ENCODE measurements at regions not wholly inside any gene's neighbourhood (a gene's known extent, or its start where the extent isn't known, plus 50 kb on each side); places are given as distances from the start of the nearest gene placed in this dataset.
"Not testable (repeated sequence)": the region's sequence is repeated elsewhere in the genome, so short reads cannot be mapped to it uniquely, and the experiment has no call there.

DNA sequence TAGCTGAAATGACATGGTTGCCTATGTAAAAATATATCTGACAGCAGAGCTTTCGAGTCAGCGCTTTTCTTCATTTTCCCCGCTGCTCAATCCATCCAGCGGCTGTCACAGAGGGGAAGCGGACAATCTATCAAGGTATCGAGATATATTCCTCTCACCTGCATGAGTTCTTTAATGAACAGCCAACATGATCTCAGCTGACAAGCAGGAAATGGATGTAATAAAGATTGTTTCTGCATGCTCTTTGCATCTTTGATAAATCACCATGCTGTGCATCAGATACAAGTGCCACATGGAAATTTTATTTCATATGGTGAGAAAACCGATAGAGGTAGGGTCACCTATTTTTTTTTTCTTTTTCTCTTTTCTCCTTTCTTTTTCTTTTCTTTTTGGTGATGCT lies 602.3 kb upstream of the MMS22L start:
- no peak for DNase-seq (ENCODE audit: low read depth in 2 of 2, low spot score in 1 of 2)

DNA sequence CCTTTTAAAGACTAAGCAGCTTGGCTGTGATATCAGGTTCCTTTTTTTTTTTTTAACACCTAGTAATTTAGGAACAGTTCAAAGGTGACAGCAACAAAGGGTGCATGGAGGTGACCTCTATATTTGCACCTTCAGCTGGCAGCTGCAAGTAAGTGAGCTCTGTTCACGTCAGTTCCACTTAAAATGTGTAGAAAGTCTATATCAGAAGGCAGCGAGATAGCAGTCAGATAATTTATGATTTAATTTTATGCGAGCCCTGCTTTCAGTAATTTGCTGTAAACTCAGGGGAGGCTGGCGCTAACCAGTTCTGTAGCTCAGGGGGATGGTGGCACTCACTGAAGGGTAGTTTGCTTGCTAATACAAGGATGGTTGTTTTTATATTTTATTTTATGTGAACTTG lies 602.8 kb upstream of the MMS22L start:
- DNase-seq (ENCODE audit: low read depth in 2 of 2, low spot score in 1 of 2), result no peak

DNA sequence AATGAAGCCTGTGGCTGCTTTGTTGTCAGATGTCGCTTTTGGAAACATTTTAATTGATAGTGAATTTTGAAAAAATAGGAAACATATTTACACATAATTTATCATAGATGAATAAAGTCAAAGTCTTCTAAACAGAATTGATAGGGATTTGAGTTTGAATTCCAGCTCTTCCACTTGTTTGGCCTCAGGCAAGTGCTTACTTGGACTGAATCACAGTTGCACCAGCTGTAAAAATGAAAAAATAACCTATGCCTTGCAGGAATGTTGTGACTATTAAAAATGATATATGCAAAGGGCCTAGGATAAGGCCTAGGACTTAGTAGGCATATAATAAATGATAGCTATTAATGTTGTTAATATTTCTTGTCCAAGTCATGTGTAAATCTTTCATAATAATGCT lies 618.5 kb upstream of the MMS22L start:
- DNase-seq (ENCODE audit: low read depth in 2 of 2, low spot score in 1 of 2), result no peak

DNA sequence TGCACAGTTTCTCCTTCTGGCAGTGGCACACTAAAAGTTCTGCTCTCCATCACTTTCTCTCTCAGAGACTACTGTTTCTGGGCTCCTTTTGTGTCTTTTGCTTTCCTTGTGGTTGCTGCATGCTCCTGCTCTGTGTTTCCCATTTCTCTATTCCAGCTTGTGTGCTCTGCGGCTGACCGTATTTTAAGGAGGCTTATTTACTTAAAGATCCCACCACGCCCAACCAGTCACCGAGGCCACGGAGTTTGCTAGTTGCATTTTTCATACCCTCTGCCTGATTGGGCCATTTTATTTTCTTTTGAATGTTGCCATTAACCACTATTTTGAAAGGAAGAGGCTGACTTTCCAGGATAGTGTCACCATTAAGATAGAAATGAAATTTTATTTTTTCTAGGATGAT lies 626.4 kb upstream of the MMS22L start:
- no peak for DNase-seq (ENCODE audit: low read depth in 2 of 2, low spot score in 1 of 2)

DNA sequence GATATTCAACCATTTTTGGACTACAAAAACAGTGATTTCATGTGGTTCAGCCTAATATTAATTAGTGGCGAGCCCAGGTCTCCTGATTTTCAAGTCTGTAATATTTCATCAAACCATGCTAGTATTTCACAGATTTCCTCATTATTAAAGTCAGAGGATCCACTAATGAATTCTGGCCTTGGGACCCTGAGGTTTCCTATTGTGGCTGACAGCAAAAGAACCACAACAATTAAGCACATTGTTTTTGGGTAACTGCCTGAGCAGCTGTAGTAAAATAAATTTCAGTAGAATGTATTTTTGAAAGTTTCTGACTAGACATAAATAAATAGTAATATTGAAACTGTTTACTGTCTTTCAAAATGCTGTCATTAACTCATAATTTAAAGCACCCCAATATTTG lies 630.7 kb upstream of the MMS22L start:
- DNase-seq (ENCODE audit: low read depth in 2 of 2, low spot score in 1 of 2), result no peak

DNA sequence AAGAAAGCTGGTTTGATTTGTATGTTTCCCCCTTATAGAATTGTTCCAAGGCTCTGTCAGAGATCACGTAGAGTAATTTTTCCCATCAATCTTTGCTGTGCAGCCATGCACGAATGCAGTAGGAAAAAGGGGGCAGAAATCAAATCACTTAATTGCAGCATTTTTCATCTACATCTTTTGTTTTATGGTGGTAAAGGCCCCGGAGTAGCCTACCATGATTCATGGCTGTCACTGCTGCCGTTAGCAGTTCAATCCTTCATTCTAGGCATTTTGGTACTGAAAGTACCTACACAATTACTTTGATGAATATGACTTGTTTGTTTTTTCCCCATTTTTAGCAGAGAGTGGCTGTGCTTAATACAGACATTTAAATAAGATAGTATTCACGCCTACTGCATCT lies 631.9 kb upstream of the MMS22L start:
- no peak for DNase-seq (ENCODE audit: low read depth in 2 of 2, low spot score in 1 of 2)

DNA sequence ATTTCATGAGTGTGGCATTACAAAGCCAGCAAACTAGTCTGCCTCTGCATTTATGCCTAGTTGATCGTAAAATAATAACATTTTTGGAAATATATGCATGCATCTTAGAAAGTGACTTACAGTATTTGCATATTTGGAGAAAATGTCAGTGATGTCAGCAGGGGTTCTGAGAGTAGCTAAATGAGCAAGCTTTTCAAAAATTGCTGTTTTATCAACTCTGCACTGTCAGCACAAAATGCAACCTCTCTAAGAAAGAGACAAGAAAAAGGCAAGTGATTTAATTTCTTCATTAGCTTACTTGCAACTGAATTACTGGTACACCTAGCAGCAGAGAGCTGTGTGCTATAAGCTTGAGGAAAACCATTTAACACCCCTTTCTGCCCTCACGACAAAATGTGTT lies 632.5 kb upstream of the MMS22L start:
- no peak for DNase-seq (ENCODE audit: low read depth in 2 of 2, low spot score in 1 of 2)

DNA sequence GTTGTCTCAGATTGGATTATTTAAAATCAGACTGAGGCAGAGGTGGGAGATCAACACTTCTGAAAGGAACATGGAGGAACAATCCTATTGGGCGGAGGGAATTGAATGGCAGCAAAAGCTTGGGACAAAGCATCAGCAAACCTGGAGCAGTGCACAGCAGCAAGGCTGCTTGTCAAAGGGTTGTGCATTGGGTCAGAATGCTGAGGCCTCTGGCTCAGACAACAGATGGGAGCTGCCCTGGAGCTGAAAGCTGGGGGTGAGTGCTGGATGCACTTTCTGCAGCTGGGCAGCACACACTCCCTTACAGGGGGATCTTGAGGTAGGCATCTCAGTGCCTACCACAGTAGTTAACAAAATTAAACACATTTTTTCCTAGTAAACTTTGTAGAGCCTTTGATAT lies 634.4 kb upstream of the MMS22L start:
- DNase-seq (ENCODE audit: low read depth in 2 of 2, low spot score in 1 of 2), result no peak

DNA sequence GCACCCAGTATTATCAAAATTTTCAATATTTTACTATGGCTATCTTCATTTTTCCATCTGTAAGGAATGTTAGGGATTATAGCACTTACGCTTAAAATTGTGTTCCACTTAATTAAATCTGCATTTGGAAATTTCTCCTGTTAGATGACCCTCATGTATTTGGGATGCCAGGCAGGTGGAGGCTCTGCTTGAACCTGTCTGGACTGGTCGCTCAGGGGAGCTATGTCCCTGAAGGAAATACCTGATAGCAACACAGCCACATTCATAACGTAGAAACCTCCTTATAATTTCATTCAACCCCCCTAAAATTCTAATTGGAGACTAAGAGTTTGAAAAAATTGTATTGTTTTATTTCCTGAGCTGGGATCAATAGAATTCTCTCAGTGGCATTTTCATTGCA lies 636.0 kb upstream of the MMS22L start:
- DNase-seq (ENCODE audit: low read depth in 2 of 2, low spot score in 1 of 2), result no peak

DNA sequence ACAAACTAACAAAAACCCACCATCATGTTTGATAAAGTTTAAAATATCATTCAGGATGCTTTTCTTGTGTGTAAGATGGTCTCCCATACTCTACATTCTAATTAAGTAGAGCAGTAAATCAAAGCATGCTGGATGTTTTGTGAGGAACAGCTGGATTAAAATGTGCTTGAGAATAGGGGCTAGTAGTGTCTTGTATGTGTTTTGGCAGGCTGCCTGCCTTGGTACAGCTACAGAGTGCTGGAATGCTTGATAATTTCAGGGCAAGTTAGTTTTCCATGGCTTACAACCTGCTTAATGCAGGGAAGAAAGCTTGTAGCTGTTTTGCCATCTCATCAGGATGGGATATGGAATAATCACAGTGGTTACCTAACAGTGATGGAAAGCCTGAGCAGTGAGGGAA lies 636.6 kb upstream of the MMS22L start:
- DNase-seq (ENCODE audit: low read depth in 2 of 2, low spot score in 1 of 2), result no peak

DNA sequence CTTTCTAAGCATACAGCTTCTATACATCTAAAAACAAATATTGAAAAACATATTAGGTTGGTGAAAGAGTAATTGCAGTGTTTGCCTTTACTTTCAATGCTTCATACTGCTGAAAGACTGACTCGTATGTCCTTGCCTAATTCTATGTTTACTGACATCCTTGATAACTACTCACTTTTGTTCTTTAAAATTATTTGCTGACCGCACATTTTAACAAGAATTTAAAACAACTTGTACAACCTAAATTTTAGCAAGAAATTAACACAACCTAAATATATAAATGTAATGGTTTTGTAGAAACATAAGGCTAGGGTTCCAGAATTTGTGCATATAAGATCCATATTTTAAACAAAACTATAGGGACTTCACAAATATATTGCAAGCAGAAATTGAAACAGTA lies 640.2 kb upstream of the MMS22L start:
- DNase-seq (ENCODE audit: low read depth in 2 of 2, low spot score in 1 of 2), result no peak

DNA sequence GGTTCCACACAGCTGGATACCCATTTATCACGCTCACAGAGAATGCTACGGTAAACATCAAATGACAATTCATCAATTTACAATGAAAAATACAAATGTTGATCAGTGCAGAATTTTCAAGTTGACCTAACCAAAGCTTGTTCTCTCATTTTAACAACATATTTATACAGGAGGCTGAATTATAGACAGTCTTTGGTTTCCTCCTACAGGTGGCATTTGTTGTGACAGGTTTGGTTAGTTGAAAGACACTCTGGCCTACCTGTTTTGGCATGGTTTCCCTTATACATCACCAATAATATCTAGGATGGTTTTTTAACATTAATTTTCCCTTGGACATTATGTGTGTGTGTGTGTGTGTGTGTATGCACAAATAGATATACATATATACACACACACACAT lies 642.5 kb upstream of the MMS22L start:
- no peak for DNase-seq (ENCODE audit: low read depth in 2 of 2, low spot score in 1 of 2)

DNA sequence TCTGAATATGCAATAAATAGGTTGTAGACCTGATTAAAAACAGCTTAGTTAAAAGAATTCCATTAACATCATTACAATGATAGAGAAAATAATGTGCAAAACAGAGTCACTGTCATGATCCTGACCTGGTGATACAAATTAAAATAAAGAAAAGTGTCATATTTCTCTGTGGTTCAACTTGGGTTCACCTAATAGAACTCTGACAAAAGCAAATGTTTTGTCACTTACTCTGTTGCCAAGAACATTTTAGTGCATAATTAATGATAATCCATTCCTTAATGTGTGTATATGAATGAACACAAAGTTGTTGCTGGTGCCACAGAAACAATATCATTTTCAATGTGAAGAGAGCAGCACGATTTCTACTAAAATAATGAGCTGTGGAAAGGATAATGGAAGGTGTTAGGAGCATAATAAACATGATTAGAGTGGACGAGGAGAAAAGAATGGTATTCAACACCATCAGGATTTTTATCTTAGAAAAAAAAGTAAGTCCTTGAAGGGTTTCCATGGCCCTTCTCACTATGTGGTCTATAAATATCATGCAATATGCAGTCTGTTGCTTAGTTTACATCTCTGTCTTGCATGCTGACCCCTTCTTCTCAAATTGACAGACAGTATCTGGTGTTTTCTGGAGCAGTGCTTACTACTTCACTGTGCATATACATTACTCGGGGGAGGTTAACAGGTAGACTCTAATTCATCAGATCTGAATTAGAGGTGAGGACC lies 656.6 kb upstream of the MMS22L start:
- DNase-seq (ENCODE audit: low read depth in 2 of 2, low spot score in 1 of 2), result no peak

DNA sequence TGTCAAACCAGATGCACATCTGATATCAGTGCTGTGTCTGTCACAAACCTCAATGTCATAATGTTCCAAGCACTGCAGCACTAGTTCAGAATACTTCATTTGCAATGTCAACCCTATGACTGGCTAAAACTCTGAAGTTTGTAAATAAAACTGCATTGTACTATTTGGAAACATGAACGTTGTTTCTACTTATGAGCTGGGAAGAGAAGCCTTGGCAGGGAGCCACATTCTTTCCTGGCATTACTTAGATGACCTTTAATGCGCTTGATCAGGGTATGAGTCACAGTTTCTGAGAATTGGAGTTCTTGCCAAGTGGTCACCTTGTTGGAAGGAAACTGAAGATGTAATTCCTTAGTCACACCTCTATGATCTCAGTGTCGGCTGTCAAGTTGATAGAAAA lies 664.8 kb upstream of the MMS22L start:
- DNase-seq (ENCODE audit: low read depth in 2 of 2, low spot score in 1 of 2), result no peak

DNA sequence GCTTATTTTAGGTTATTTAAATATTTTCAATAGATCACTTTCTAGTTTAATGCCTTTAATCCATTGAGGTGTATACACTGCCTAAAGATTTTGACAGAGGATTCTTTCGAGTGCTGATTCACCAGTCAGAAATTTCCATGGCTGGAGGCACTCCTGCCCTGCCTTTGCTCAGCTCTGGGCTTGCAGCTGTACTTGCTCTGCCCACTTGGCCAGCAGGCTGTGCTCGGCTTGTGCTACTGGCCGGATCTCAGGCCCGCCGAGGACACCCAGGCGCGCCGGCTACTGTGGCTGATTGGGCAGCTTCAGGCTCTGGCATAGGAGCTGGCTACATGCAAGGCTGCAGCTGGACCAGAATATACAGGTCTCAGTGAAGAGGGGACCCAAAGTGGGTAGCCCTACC lies 675.1 kb upstream of the MMS22L start:
- DNase-seq (ENCODE audit: low read depth in 2 of 2, low spot score in 1 of 2), result no peak

DNA sequence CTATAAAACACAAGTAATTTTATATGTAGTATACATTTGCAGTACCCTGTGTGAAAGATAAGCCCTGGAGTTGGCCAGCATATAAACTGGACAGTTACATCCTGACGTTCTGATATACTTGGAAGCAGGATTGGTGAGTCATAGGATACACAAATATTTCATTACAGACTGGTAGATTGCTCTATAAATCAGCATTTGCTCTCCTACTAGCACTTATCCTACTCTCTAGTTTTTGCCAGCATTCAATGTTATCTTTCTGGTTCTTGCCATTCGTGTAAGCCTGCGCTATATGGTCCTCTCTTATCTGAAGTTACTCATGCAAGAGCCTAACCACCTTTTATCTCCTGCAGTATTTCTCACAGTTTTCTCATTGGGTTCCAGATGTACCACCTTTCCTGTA lies 680.2 kb upstream of the MMS22L start:
- no peak for DNase-seq (ENCODE audit: low read depth in 2 of 2, low spot score in 1 of 2)

DNA sequence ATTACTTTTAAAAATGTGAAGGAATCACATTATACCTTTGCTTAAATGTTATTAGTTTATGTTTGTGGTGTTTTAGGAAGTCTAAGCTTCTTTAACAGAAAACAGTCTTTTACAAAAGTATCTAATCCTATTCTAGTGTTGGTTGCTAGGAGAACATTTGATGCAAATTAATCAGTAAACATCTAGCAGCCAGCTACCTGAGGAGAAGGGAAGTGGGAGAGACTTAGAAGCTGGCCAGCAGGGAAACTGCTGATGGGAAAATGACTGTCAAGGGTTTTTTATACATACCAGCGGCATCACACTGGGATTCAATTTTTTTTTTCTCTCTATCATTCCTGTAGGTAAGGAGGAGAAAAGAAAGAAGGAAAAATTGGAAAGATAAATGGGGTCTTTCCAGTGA lies 686.0 kb upstream of the MMS22L start:
- DNase-seq (ENCODE audit: low read depth in 2 of 2, low spot score in 1 of 2), result no peak

DNA sequence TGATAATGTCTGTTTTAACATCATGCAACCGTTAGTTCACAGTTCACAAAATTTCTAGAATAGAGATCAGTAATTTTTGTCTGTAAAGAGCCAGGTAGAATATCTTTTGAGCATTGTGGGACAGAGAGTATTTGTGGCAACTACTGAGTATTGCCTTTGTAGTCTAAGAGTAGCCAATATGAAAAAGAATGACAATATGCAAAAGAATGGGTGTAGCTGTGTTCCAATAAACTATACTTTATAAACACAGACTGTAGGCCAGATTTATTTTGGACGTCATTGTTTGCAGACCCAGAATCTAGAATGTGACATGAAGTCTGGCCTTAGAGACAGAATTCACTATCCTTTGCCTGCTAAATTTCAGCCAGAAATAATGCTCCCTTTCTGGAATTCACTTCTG lies 694.1 kb upstream of the MMS22L start:
- DNase-seq (ENCODE audit: low read depth in 2 of 2, low spot score in 1 of 2), result no peak

DNA sequence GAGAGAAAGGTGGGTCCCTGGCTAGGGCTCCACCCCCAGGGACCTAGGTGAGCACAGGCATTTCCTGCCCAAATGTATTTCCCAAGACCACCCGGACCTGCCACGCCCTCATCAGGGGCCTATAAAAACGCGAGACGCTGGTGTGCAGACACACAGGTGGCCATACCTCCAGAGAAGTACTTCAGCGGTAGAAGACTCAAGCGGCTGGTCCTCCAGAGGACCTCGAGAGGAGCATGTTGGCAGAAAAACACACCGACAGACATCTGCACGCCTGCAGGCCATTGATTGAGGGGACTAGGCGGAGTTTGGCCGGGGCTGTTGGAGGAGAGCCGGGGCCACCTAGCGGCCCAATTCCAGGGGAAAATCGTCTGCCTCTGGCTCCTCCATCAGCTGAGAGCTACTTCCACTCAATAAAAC lies 695.8 kb upstream of the MMS22L start:
- DNase-seq (ENCODE audit: low read depth in 2 of 2, low spot score in 1 of 2), result no peak

DNA sequence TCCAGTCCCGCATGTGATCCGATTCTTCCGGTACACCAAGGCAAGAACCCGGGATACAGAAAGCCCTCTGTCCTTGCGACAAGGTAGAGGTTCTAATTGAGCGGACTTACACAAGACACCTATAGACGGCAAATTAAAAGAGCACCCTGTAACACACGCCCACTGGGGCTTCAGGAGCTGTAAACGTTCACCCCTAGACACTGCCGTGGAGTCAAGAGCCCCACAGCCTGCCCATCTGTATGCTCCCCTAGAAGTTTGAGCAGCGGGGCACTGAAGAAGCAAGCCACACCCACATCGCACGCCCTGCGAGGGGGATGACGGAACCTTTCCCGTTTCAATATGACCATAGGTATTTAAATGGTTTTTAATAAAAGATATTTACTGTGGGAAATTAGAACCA lies 696.3 kb upstream of the MMS22L start:
- DNase-seq (ENCODE audit: low read depth in 2 of 2, low spot score in 1 of 2), result not testable (repeated sequence)

DNA sequence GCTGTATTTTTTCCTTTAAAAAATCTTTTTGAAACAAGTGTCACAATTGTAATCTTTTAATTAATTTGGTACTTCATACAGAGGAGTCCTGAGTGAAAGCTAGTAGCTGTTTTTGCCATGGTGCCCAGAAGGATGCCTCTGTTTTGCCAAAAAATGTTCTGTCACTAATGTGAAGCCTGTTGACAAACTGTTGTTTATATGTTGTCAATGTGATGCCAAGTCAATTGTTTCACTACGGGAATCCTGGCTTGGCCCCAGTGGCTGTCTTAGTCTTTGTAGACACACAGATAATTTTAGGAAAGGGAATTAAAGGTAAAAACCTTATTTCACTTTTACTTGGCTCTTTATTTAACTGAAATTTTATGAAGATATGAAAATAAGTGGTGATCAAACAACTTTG lies 706.4 kb upstream of the MMS22L start:
- DNase-seq (ENCODE audit: low read depth in 2 of 2, low spot score in 1 of 2), result no peak

DNA sequence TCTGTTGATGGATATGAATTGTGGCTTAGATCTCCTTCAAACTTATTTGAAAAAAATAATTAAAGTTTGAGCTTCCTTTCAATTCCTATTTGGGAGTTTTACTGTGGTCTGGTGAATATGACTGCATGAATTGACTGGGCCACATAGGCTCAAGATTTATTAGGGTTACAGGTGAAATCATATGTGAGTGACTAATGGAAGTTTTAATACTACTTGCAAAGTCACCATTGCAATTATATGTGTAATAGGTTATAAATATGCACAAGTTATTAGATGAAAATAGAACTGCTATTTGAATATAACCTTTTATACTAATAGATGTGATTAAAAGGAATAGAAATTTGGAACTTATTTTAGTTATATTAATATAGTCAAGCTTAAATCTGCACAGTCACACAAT lies 712.1 kb upstream of the MMS22L start:
- DNase-seq (ENCODE audit: low read depth in 2 of 2, low spot score in 1 of 2), result no peak

DNA sequence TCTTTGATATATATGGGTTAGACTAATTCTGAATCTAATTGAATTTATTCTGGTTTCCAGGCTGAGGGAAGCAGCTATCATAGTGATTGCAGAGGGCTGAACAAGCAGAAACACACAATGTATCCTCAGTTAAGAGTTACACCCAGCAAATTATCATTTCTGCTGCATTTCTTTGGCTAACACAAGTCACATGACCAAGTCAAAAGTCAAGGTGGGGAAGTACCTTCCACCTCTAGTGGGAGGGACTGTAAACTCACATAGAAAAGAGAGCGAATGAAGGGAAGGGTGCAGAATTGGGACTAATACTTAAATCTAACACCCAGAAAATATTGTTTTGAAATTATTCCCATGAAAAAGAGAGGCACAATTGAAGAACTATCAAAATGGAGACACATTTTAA lies 719.7 kb upstream of the MMS22L start:
- no peak for DNase-seq (ENCODE audit: low read depth in 2 of 2, low spot score in 1 of 2)

All from stimulated activated CD8-positive, alpha-beta memory T cell treated with anti-CD3 and anti-CD28 coated beads, Interleukin-4, amount 100 ng/mL, for 4 hours (primary cell).